ENCODE measurements at regions not wholly inside any gene's neighbourhood (a gene's known extent, or its start where the extent isn't known, plus 50 kb on each side); places are given as distances from the start of the nearest gene placed in this dataset.

DNA sequence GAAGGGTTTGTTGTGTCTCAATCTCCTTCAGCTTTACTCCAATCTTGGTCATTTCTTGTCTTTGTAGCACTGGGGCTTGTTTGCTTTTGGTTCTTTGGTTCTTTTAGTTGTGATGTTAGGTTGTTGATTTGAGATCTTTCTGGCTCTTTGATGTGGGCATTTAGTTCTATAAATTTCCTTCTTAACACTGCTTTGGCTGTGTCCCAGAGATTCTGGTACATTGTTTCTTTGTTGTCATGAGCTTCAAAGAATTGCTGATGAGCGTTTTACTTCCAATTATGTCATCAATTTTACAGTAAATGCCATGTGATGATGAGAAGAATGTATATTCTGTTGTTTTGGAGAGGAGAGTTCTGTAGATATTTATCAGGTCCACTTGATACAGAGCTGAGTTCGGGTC, 353.3 kb downstream of the MAN2A1 start:
- TF ChIP-seq EZH2phosphoT487 (IDR thresholded peaks at IDR 0.05; ENCODE audit: borderline replicate concordance) (no peak), RAD21 (IDR thresholded peaks at IDR 0.05; ENCODE audit: low read depth) (no peak), EGR1 (IDR thresholded peaks at IDR 0.05; ENCODE audit: low read depth) (no peak), SRF (IDR thresholded peaks at IDR 0.05; ENCODE audit: low read depth) (no peak), CEBPB (IDR thresholded peaks at IDR 0.05; ENCODE audit: low read depth) (no peak), POLR2AphosphoS5 (IDR thresholded peaks at IDR 0.05; ENCODE audit: low read depth, low read length) (no peak), CBX3 (IDR thresholded peaks at IDR 0.05; ENCODE audit: low read depth) (no peak), JUND (IDR thresholded peaks at IDR 0.05) (no peak), POLR2A (IDR thresholded peaks at IDR 0.05; ENCODE audit: borderline replicate concordance, extremely low read depth, insufficient read depth, insufficient read length) (no peak), ZFX (IDR thresholded peaks at IDR 0.05) (no peak), YY1 (IDR thresholded peaks at IDR 0.05; ENCODE audit: extremely low read depth, insufficient replicate concordance, low read depth, low read length) (no peak)
- TF ChIP-seq, protein P1, sequence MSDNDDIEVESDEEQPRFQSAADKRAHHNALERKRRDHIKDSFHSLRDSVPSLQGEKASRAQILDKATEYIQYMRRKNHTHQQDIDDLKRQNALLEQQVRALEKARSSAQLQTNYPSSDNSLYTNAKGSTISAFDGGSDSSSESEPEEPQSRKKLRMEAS (IDR thresholded peaks at IDR 0.05), result no peak
- TF ChIP-seq, protein P2, sequence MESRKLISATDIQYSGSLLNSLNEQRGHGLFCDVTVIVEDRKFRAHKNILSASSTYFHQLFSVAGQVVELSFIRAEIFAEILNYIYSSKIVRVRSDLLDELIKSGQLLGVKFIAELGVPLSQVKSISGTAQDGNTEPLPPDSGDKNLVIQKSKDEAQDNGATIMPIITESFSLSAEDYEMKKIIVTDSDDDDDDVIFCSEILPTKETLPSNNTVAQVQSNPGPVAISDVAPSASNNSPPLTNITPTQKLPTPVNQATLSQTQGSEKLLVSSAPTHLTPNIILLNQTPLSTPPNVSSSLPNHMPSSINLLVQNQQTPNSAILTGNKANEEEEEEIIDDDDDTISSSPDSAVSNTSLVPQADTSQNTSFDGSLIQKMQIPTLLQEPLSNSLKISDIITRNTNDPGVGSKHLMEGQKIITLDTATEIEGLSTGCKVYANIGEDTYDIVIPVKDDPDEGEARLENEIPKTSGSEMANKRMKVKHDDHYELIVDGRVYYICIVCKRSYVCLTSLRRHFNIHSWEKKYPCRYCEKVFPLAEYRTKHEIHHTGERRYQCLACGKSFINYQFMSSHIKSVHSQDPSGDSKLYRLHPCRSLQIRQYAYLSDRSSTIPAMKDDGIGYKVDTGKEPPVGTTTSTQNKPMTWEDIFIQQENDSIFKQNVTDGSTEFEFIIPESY (IDR thresholded peaks at IDR 0.05; ENCODE audit: extremely low read depth, insufficient replicate concordance, low read length), result no peak
- TF ChIP-seq, protein P3, sequence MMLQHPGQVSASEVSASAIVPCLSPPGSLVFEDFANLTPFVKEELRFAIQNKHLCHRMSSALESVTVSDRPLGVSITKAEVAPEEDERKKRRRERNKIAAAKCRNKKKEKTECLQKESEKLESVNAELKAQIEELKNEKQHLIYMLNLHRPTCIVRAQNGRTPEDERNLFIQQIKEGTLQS (IDR thresholded peaks at IDR 0.05), result no peak
- TF ChIP-seq, protein P4, sequence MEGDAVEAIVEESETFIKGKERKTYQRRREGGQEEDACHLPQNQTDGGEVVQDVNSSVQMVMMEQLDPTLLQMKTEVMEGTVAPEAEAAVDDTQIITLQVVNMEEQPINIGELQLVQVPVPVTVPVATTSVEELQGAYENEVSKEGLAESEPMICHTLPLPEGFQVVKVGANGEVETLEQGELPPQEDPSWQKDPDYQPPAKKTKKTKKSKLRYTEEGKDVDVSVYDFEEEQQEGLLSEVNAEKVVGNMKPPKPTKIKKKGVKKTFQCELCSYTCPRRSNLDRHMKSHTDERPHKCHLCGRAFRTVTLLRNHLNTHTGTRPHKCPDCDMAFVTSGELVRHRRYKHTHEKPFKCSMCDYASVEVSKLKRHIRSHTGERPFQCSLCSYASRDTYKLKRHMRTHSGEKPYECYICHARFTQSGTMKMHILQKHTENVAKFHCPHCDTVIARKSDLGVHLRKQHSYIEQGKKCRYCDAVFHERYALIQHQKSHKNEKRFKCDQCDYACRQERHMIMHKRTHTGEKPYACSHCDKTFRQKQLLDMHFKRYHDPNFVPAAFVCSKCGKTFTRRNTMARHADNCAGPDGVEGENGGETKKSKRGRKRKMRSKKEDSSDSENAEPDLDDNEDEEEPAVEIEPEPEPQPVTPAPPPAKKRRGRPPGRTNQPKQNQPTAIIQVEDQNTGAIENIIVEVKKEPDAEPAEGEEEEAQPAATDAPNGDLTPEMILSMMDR (IDR thresholded peaks at IDR 0.05 in 2 of 3, conservative IDR thresholded peaks at IDR 0.05 in 1 of 3; ENCODE audit: borderline replicate concordance in 1 of 3, insufficient read depth in 1 of 3, low read depth in 2 of 3, low read length in 2 of 3), result no peak
- ChIA-PET RAD21 (ENCODE audit: low non-redundant PET in 1 of 2, low total read pairs in 2 of 2, uncharacterized antibody in 2 of 2, unreplicated experiment in 2 of 2) (interaction anchor here in 1 of 2 experiments (0.7 kb wide), 1 partner anchor 339 kb away, joined by 5 read pairs; no protein-coding TSS in a partner anchor), CTCF (no interaction called here), POLR2A (no interaction called here)
- H3K27me3 ChIP-seq (ENCODE audit: insufficient read depth, low read length), result no peaks in the 10 kb centered on the region; the same call in 1 of the 2 replicates
- DNase-seq (ENCODE audit: low read depth, low spot score) (no peak), ATAC-seq (no peak)
- H3K9me2 ChIP-seq (ENCODE audit: insufficient read depth), result no peaks in the 10 kb centered on the region
- H4K20me1 ChIP-seq (ENCODE audit: insufficient read depth), result no peaks in the 10 kb centered on the region
- no TSS peak for BruUV-seq (replicated peaks)
- no peak overlapping the region for H3K4me2 ChIP-seq (ENCODE audit: low read length)
- no peak overlapping the region for H3K9ac ChIP-seq (ENCODE audit: low read length)
- no peaks in the 10 kb centered on the region for H3K4me1 ChIP-seq (ENCODE audit: control insufficient read depth in 1 of 2, insufficient read depth in 2 of 2, low read length in 2 of 2)
- H3K4me3 ChIP-seq (replicated peaks in 1 of 2; ENCODE audit: low read depth in 1 of 2, low read length in 2 of 2), result no peak overlapping the region
- intact Hi-C loops (cut with micrococcal nuclease), result no loop called here
- no peaks in the 10 kb centered on the region for H3K36me3 ChIP-seq (ENCODE audit: control insufficient read depth in 1 of 2, insufficient read depth in 2 of 2, low read length in 2 of 2)
- H2AFZ ChIP-seq (ENCODE audit: low read depth, low read length, poor library complexity, severe bottlenecking), result no peak overlapping the region
- H3K27ac ChIP-seq (ENCODE audit: low read depth, low read length), result no peak overlapping the region
- no peaks in the 10 kb centered on the region for H3K9me3 ChIP-seq (ENCODE audit: control insufficient read depth in 1 of 2, insufficient read depth in 1 of 2, low read depth in 1 of 2, low read length in 2 of 2)
- no peaks in the 10 kb centered on the region for H3K79me2 ChIP-seq (ENCODE audit: insufficient read depth, low read length)
